Astrocyte of the cerebellum (primary cell): ENCODE measurements at regions not wholly inside any gene's neighbourhood (a gene's known extent, or its start where the extent isn't known, plus 50 kb on each side); places are given as distances from the start of the nearest gene placed in this dataset.

ENCODE experiments used
- DNase-seq: peaks from one replicate; pipeline ENCODE4 v3.0.0-alpha.2; 2011; ENCODE audit warnings: low read depth
- H3K4me3 ChIP-seq: 2 replicates; pipeline ENCODE4 v1.5.1; 2011; ENCODE audit warnings: mild to moderate bottlenecking, low read depth, low read length, moderate library complexity
- CTCF ChIP-seq: IDR thresholded peaks from 2 replicates; pipeline ENCODE4 v1.5.1; 2012; ENCODE audit warnings: low read length, low read depth, moderate library complexity, mild to moderate bottlenecking; ENCODE audit errors: missing control alignments
- in situ Hi-C: cut with HindIII; loops from 2 replicates; pipeline ENCODE4 v1.10.0; 2017; ENCODE audit warnings: low sequenced_read_pairs

- no peak overlapping the region for H3K4me3 ChIP-seq
- TF ChIP-seq CTCF: no peak
- no peak for DNase-seq
- in situ Hi-C loops: no loop called here
Measured at GRCh38 chr2:128598862-128599441, 280.3 kb upstream of the HS6ST1 start.

GRCh38 chr2:128599700-128600099, 281.0 kb upstream of the HS6ST1 start:
- DNase-seq: no peak
- no peak for TF ChIP-seq CTCF
- no peak overlapping the region for H3K4me3 ChIP-seq
- in situ Hi-C loops: no loop called here

- TF ChIP-seq CTCF: no peak
- no peak for DNase-seq
- in situ Hi-C loops: no loop called here
- H3K4me3 ChIP-seq: no peak overlapping the region
Measured at GRCh38 chr2:128600581-128601297, 282.1 kb upstream of the HS6ST1 start.

GRCh38 chr2:128601298-128602037, 282.8 kb upstream of the HS6ST1 start:
- no peak overlapping the region for H3K4me3 ChIP-seq
- in situ Hi-C loops: no loop called here
- DNase-seq: no peak
- TF ChIP-seq CTCF: no peak

- H3K4me3 ChIP-seq: no peak overlapping the region
- TF ChIP-seq CTCF: no peak
- in situ Hi-C loops: no loop called here
- DNase-seq: no peak
Measured at GRCh38 chr2:128602038-128602698, 283.5 kb upstream of the HS6ST1 start.

- in situ Hi-C loops: no loop called here
- H3K4me3 ChIP-seq: no peak overlapping the region
- no peak for DNase-seq
- TF ChIP-seq CTCF: no peak
Measured at GRCh38 chr2:128602699-128603101, 284.0 kb upstream of the HS6ST1 start.
